Keratinocyte (primary cell): ENCODE measurements at regions not wholly inside any gene's neighbourhood (a gene's known extent, or its start where the extent isn't known, plus 50 kb on each side); places are given as distances from the start of the nearest gene placed in this dataset.

Experiments used
- DNase-seq: peaks from one replicate; pipeline ENCODE4 v3.0.0-alpha.2; 2011; ENCODE audit warnings: low read depth, missing footprints, low spot score
- FAIRE-seq: peaks from 2 replicates; lab custom pipeline; 2011; peaks lifted over from hg19 to GRCh38; lab: Jason Lieb, UNC
- H2AFZ ChIP-seq: 2 replicates; pipeline ENCODE4 v1.6.0; 2012; ENCODE audit warnings: low read length, control low read depth, inconsistent platforms; ENCODE audit not compliant: control insufficient read depth
- H3K27ac ChIP-seq: 2 replicates; pipeline ENCODE4 v1.5.1; 2011; ENCODE audit warnings: low read length; ENCODE audit not compliant: control insufficient read depth, insufficient read depth
- H3K27me3 ChIP-seq: 3 replicates; pipeline ENCODE4 v1.6.0; 2011; ENCODE audit warnings: low read length; ENCODE audit not compliant: control insufficient read depth, insufficient read depth; ENCODE audit errors: extremely low read depth
- H3K36me3 ChIP-seq, 2 experiments: 2 replicates in 1 of 2; 3 replicates in 1 of 2; pipeline ENCODE4 v1.5.1; 2011; ENCODE audit warnings: low read length in 2 of 2, mild to moderate bottlenecking in 1 of 2; ENCODE audit not compliant: control insufficient read depth in 2 of 2, insufficient read depth in 2 of 2; ENCODE audit errors: extremely low read depth in 1 of 2
- H3K4me1 ChIP-seq: 3 replicates; pipeline ENCODE4 v1.5.1; 2011; ENCODE audit warnings: low read length; ENCODE audit not compliant: control insufficient read depth, insufficient read depth; ENCODE audit errors: extremely low read depth
- H3K4me2 ChIP-seq: 3 replicates; pipeline ENCODE4 v1.6.0; 2011; ENCODE audit warnings: low read depth, low read length; ENCODE audit not compliant: control insufficient read depth, insufficient read depth; ENCODE audit errors: extremely low read depth
- H3K4me3 ChIP-seq, 3 experiments: fragments of 200-600 bp in 1 of 3; sonication (generic) in 1 of 3; 2 replicates in 2 of 3; 3 replicates in 1 of 3; pipeline ENCODE4 v1.5.1; 2011 to 2016; ENCODE audit warnings: low read length in 3 of 3, mild to moderate bottlenecking in 3 of 3, control low read depth in 2 of 3, inconsistent platforms in 1 of 3, low read depth in 1 of 3, mixed read lengths in 1 of 3, mixed run types in 1 of 3, moderate library complexity in 1 of 3; ENCODE audit not compliant: control insufficient read depth in 2 of 3, insufficient read depth in 2 of 3; ENCODE audit errors: extremely low read depth in 1 of 3
- H3K79me2 ChIP-seq: 2 replicates; pipeline ENCODE4 v1.6.0; 2012; ENCODE audit warnings: low read length; ENCODE audit not compliant: control insufficient read depth, insufficient read depth
- H3K9ac ChIP-seq: 3 replicates; pipeline ENCODE4 v1.6.0; 2011; ENCODE audit warnings: low read length; ENCODE audit not compliant: control insufficient read depth, insufficient read depth; ENCODE audit errors: extremely low read depth
- H3K9me1 ChIP-seq: 3 replicates; pipeline ENCODE4 v1.6.0; 2011; ENCODE audit warnings: low read length; ENCODE audit not compliant: control insufficient read depth, insufficient read depth; ENCODE audit errors: extremely low read depth
- H3K9me3 ChIP-seq: 2 replicates; pipeline ENCODE4 v1.5.1; 2012; ENCODE audit warnings: low read depth, low read length; ENCODE audit not compliant: control insufficient read depth
- H4K20me1 ChIP-seq: 3 replicates; pipeline ENCODE4 v1.6.0; 2011; ENCODE audit warnings: low read length; ENCODE audit not compliant: control insufficient read depth, insufficient read depth; ENCODE audit errors: extremely low read depth
- EZH2 ChIP-seq: IDR thresholded peaks from one replicate; pipeline ENCODE4 v1.6.1; 2012; ENCODE audit warnings: inconsistent platforms, mild to moderate bottlenecking, low read length, moderate library complexity
- dilution Hi-C: fragments of 300-500 bp; cut with MboI; formaldehyde crosslinking; loops from one replicate; pipeline ENCODE4 v1.7.0; 2020; ENCODE audit warnings: low sequenced_read_pairs; ENCODE audit not compliant: extremely low pct_ligation_motif_present
- TF ChIP-seq, protein P1 (sequence below), 3 experiments: IDR thresholded peaks in 1 of 3; conservative IDR thresholded peaks in 1 of 3; optimal IDR thresholded peaks in 1 of 3; 2 replicates in 2 of 3; 3 replicates in 1 of 3; pipeline versions ENCODE3 to v1.5.1; 2011; ENCODE audit warnings: low read length in 3 of 3, mild to moderate bottlenecking in 3 of 3, moderate library complexity in 2 of 3, control low read depth in 1 of 3, inconsistent platforms in 1 of 3; ENCODE audit not compliant: insufficient read depth in 2 of 3; ENCODE audit errors: extremely low read depth in 1 of 3

GRCh38 chr15:36265422-36265821, 314.0 kb upstream of the CDIN1 start:
- Histone ChIP-seq H3K27me3 (no peaks in the 10 kb centered on the region), H3K36me3 (no peaks in the 10 kb centered on the region), H2AFZ (no peak overlapping the region), H3K9ac (no peak overlapping the region), H3K4me1 (no peaks in the 10 kb centered on the region), H3K4me2 (no peak overlapping the region), H3K9me1 (no peaks in the 10 kb centered on the region), H3K9me3 (no peaks in the 10 kb centered on the region), H3K27ac (no peak overlapping the region), H3K79me2 (no peaks in the 10 kb centered on the region), H3K4me3 (no peak overlapping the region), H4K20me1 (no peaks in the 10 kb centered on the region)
- TF ChIP-seq, protein P1, sequence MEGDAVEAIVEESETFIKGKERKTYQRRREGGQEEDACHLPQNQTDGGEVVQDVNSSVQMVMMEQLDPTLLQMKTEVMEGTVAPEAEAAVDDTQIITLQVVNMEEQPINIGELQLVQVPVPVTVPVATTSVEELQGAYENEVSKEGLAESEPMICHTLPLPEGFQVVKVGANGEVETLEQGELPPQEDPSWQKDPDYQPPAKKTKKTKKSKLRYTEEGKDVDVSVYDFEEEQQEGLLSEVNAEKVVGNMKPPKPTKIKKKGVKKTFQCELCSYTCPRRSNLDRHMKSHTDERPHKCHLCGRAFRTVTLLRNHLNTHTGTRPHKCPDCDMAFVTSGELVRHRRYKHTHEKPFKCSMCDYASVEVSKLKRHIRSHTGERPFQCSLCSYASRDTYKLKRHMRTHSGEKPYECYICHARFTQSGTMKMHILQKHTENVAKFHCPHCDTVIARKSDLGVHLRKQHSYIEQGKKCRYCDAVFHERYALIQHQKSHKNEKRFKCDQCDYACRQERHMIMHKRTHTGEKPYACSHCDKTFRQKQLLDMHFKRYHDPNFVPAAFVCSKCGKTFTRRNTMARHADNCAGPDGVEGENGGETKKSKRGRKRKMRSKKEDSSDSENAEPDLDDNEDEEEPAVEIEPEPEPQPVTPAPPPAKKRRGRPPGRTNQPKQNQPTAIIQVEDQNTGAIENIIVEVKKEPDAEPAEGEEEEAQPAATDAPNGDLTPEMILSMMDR (optimal IDR thresholded peaks at IDR 0.05 in 1 of 3, IDR thresholded peaks at IDR 0.05 in 1 of 3, conservative IDR thresholded peaks at IDR 0.05 in 1 of 3; ENCODE audit: extremely low read depth in 1 of 3, insufficient read depth in 2 of 3, low read length in 3 of 3) = no peak
- TF ChIP-seq EZH2 = no peak
- DNase-seq (no peak), FAIRE-seq (no peak)
- dilution Hi-C loops = no loop called here

- Histone ChIP-seq H3K27me3 (no peaks in the 10 kb centered on the region), H2AFZ (no peak overlapping the region), H3K4me2 (no peak overlapping the region), H3K4me1 (peaks cover 5% of the 10 kb centered on the region), H3K9ac (no peak overlapping the region), H3K9me3 (no peaks in the 10 kb centered on the region), H3K4me3 (no peak overlapping the region), H3K9me1 (no peaks in the 10 kb centered on the region), H3K79me2 (no peaks in the 10 kb centered on the region), H3K36me3 (no peaks in the 10 kb centered on the region), H4K20me1 (no peaks in the 10 kb centered on the region), H3K27ac (no peak overlapping the region)
- FAIRE-seq (no peak), DNase-seq (no peak)
- dilution Hi-C loops = no loop called here
- no peak for TF ChIP-seq EZH2
- TF ChIP-seq, protein P1 (optimal IDR thresholded peaks at IDR 0.05 in 1 of 3, IDR thresholded peaks at IDR 0.05 in 1 of 3, conservative IDR thresholded peaks at IDR 0.05 in 1 of 3; ENCODE audit: extremely low read depth in 1 of 3, insufficient read depth in 2 of 3, low read length in 3 of 3) = no peak
Observed at GRCh38 chr15:36271048-36271447, 308.4 kb upstream of the CDIN1 start.
